ENCODE measurements at regions not wholly inside any gene's neighbourhood (a gene's known extent, or its start where the extent isn't known, plus 50 kb on each side); places are given as distances from the start of the nearest gene placed in this dataset.
A peak's percentile ranks its signal among the peaks of the same experiment; 100 is the strongest.

DNA sequence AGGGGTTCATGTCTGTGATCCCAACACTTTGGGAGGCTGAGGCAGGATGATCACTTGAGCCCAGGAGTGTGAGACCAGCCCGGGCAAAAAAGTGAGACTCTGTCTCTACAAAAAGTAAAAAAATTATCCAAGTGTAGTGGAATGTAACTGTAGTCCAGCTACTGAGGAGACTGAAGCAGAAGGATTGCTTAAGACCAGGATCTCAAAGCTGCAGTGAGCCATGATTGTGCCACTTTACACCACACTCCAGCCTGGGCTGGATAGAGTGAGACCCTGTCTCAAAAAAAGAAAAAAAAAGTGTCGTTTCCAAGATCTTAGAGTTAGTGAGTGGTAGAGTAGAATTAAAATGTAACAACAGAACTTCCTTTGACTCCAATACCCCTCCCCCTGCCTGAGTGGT lies 589.4 kb upstream of the MBL2 start:
- H2BK20ac ChIP-seq (ENCODE audit: low read depth, low read length, poor library complexity, severe bottlenecking), result no peak overlapping the region
- no peak overlapping the region for H4K8ac ChIP-seq (replicated peaks; ENCODE audit: insufficient read length, low read depth, low read length)
- H2BK120ac ChIP-seq (ENCODE audit: low read depth, low read length, poor library complexity, severe bottlenecking), result no peak overlapping the region
- Mint-ChIP-seq H3K36me3 (ENCODE audit: insufficient read depth in 1 of 3, low read depth in 3 of 3) (peaks cover 22% of the 10 kb centered on the region in 3 experiments), H3K9me3 (peaks cover 6 to 17% of the 10 kb centered on the region in 2 experiments; a peak in 4 of 5 replicates), H3K4me1 (peaks cover 37 to 46% of the 10 kb centered on the region in 2 experiments), H3K4me3 (no peak overlapping the region), H3K27me3 (ENCODE audit: low read depth) (no peaks in the 10 kb centered on the region), H3K27ac (peak overlapping the region; percentile 3 to 75 (median 69); a peak in 5 of 7 replicates)
- no peak overlapping the region for H2BK12ac ChIP-seq (ENCODE audit: insufficient read length, low read depth, low read length)
- no peak overlapping the region for H2BK15ac ChIP-seq (ENCODE audit: low read depth, low read length)
- H3K27me3 ChIP-seq (ENCODE audit: insufficient read depth, low read length), result no peaks in the 10 kb centered on the region
- no peak overlapping the region for H4K91ac ChIP-seq (ENCODE audit: insufficient read length, low read depth, low read length)
- H2BK5ac ChIP-seq (ENCODE audit: insufficient read length, low read length), result no peak overlapping the region
- H3K14ac ChIP-seq (ENCODE audit: insufficient read depth, low read length), result no peak overlapping the region
- no peaks in the 10 kb centered on the region for H3K79me2 ChIP-seq (ENCODE audit: insufficient read depth, low read length)
- H3K4me2 ChIP-seq (ENCODE audit: insufficient read depth, insufficient read length, low read length), result no peak overlapping the region
- no peak overlapping the region for H3K18ac ChIP-seq (ENCODE audit: insufficient read length, low read depth, low read length)
- no peak overlapping the region for H3K4ac ChIP-seq (ENCODE audit: low read depth, low read length)
- H3K23me2 ChIP-seq (ENCODE audit: insufficient read length, low read depth, low read length, poor library complexity, severe bottlenecking), result no peaks in the 10 kb centered on the region
- DNase-seq, result no peak
- no peak overlapping the region for H2AK5ac ChIP-seq (ENCODE audit: insufficient read length, low read length)
- H3K23ac ChIP-seq (ENCODE audit: insufficient read length, low read depth, low read length), result no peak overlapping the region
- no peaks in the 10 kb centered on the region for H3K79me1 ChIP-seq (ENCODE audit: insufficient read depth, low read depth, low read length, poor library complexity, severe bottlenecking)
- H2AFZ ChIP-seq (ENCODE audit: low read length), result no peak overlapping the region
- no peak overlapping the region for H3K27ac ChIP-seq (ENCODE audit: insufficient read length, low read depth, low read length)
- peaks cover 9% of the 10 kb centered on the region for H3K4me1 ChIP-seq (ENCODE audit: insufficient read depth, low read length)
- no peak overlapping the region for H3K56ac ChIP-seq (ENCODE audit: insufficient read length, low read depth, low read length)
- TF ChIP-seq, protein P1, sequence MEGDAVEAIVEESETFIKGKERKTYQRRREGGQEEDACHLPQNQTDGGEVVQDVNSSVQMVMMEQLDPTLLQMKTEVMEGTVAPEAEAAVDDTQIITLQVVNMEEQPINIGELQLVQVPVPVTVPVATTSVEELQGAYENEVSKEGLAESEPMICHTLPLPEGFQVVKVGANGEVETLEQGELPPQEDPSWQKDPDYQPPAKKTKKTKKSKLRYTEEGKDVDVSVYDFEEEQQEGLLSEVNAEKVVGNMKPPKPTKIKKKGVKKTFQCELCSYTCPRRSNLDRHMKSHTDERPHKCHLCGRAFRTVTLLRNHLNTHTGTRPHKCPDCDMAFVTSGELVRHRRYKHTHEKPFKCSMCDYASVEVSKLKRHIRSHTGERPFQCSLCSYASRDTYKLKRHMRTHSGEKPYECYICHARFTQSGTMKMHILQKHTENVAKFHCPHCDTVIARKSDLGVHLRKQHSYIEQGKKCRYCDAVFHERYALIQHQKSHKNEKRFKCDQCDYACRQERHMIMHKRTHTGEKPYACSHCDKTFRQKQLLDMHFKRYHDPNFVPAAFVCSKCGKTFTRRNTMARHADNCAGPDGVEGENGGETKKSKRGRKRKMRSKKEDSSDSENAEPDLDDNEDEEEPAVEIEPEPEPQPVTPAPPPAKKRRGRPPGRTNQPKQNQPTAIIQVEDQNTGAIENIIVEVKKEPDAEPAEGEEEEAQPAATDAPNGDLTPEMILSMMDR (conservative IDR thresholded peaks at IDR 0.05), result no peak
- WGBS (ENCODE audit: extremely low coverage, insufficient read length, low lambda C conversion rate), result no CpG with 5 or more reads among the region's 2 CpGs
- no peaks in the 10 kb centered on the region for H3K9me3 ChIP-seq (ENCODE audit: control insufficient read depth, low read depth, low read length)
- H3K9ac ChIP-seq (ENCODE audit: extremely low read depth, insufficient read length, low read length), result no peak overlapping the region
- no peak overlapping the region for H4K5ac ChIP-seq (ENCODE audit: insufficient read length, low read depth, low read length)
- no peaks in the 10 kb centered on the region for H4K20me1 ChIP-seq (ENCODE audit: control insufficient read depth, insufficient read depth, insufficient read length)
- H3T11ph ChIP-seq (ENCODE audit: low read length), result no peak overlapping the region
